ENCODE measurements at regions not wholly inside any gene's neighbourhood (a gene's known extent, or its start where the extent isn't known, plus 50 kb on each side); places are given as distances from the start of the nearest gene placed in this dataset.
"Not testable (repeated sequence)": the region's sequence is repeated elsewhere in the genome, so short reads cannot be mapped to it uniquely, and the experiment has no call there.

DNA sequence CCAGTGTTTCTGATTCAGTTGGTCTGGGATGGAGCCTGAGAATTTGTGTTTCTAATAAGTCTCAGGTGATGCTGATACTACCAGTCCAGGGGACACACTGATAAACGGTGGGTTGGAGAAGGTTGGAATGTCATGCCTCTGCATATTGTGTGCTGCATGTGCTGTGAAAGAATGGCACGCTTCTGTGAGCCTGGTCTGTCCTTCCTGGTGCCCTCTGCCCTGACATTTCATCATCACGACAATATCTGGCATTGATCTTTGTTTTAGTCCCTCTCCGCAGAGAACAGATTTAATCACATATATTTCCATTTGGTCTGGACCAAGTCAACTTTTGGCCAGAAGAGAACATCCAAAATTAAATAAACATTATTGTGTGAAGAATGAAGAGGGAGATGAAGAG, 207.0 kb downstream of the BCL2L11 start:
- TF ChIP-seq, protein P1, sequence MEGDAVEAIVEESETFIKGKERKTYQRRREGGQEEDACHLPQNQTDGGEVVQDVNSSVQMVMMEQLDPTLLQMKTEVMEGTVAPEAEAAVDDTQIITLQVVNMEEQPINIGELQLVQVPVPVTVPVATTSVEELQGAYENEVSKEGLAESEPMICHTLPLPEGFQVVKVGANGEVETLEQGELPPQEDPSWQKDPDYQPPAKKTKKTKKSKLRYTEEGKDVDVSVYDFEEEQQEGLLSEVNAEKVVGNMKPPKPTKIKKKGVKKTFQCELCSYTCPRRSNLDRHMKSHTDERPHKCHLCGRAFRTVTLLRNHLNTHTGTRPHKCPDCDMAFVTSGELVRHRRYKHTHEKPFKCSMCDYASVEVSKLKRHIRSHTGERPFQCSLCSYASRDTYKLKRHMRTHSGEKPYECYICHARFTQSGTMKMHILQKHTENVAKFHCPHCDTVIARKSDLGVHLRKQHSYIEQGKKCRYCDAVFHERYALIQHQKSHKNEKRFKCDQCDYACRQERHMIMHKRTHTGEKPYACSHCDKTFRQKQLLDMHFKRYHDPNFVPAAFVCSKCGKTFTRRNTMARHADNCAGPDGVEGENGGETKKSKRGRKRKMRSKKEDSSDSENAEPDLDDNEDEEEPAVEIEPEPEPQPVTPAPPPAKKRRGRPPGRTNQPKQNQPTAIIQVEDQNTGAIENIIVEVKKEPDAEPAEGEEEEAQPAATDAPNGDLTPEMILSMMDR (IDR thresholded peaks at IDR 0.05), result not testable (repeated sequence)
- TF ChIP-seq POLR2A (IDR thresholded peaks at IDR 0.05), result not testable (repeated sequence)

Data from esophagus squamous epithelium (tissue), 4 donors.